ENCODE measurements at regions not wholly inside any gene's neighbourhood (a gene's known extent, or its start where the extent isn't known, plus 50 kb on each side); places are given as distances from the start of the nearest gene placed in this dataset.

GRCh38 chr4:30068234-30068633 is 651.9 kb upstream of the PCDH7 start:
- Histone ChIP-seq H3K9me3 (ENCODE audit: low read length) (no peaks in the 10 kb centered on the region), H3K27ac (ENCODE audit: low read length) (no peak overlapping the region), H4K20me1 (ENCODE audit: insufficient read depth) (no peaks in the 10 kb centered on the region), H3K36me3 (ENCODE audit: insufficient read depth, low read length) (no peaks in the 10 kb centered on the region), H3K27me3 (ENCODE audit: insufficient read depth, low read depth, low read length) (no peaks in the 10 kb centered on the region), H3K9ac (ENCODE audit: low read length) (no peak overlapping the region), H3F3A (ENCODE audit: insufficient read depth, low read length, poor library complexity, severe bottlenecking) (no peaks in the 10 kb centered on the region), H3K4me2 (ENCODE audit: low read length) (no peak overlapping the region), H3K9me2 (ENCODE audit: insufficient read depth, low read length) (no peaks in the 10 kb centered on the region), H3K79me2 (replicated peaks; ENCODE audit: insufficient read depth, low read length) (no peaks in the 10 kb centered on the region), H3K4me3 (ENCODE audit: low read length) (no peak overlapping the region), H2AFZ (ENCODE audit: low read depth, low read length) (no peak overlapping the region)
- TF ChIP-seq REST (IDR thresholded peaks at IDR 0.05; ENCODE audit: borderline replicate concordance), result no peak
- no peak for TF ChIP-seq EZH2 (IDR thresholded peaks at IDR 0.05; ENCODE audit: borderline replicate concordance, insufficient read depth, low read length, poor library complexity, severe bottlenecking)
- no peak for TF ChIP-seq RAD21 (conservative IDR thresholded peaks at IDR 0.05)
- no peak for TF ChIP-seq TAF1 (IDR thresholded peaks at IDR 0.05; ENCODE audit: low read depth)
- no peak for TF ChIP-seq EP300 (conservative IDR thresholded peaks at IDR 0.05; ENCODE audit: poor library complexity, severe bottlenecking)
- TF ChIP-seq CTCF (IDR thresholded peaks at IDR 0.05; ENCODE audit: poor library complexity, severe bottlenecking), result no peak
- TF ChIP-seq MXI1 (conservative IDR thresholded peaks at IDR 0.05; ENCODE audit: poor library complexity, severe bottlenecking), result no peak
- no peak for TF ChIP-seq POLR2AphosphoS5 (IDR thresholded peaks at IDR 0.05)
- no peak for TF ChIP-seq SMC3 (conservative IDR thresholded peaks at IDR 0.05; ENCODE audit: poor library complexity)

- no peak overlapping the region for H3K4me3 ChIP-seq (ENCODE audit: low read length)
- no peaks in the 10 kb centered on the region for H4K20me1 ChIP-seq (ENCODE audit: insufficient read depth)
- H3K9me3 ChIP-seq (ENCODE audit: low read length), result no peaks in the 10 kb centered on the region
- H3K27me3 ChIP-seq (ENCODE audit: insufficient read depth, low read depth, low read length), result no peaks in the 10 kb centered on the region
- no peak overlapping the region for H3K27ac ChIP-seq (ENCODE audit: low read length)
- H3F3A ChIP-seq (ENCODE audit: insufficient read depth, low read length, poor library complexity, severe bottlenecking), result no peaks in the 10 kb centered on the region
- H3K4me2 ChIP-seq (ENCODE audit: low read length), result no peak overlapping the region
- H3K9me2 ChIP-seq (ENCODE audit: insufficient read depth, low read length), result no peaks in the 10 kb centered on the region
- no peak overlapping the region for H2AFZ ChIP-seq (ENCODE audit: low read depth, low read length)
- no peaks in the 10 kb centered on the region for H3K79me2 ChIP-seq (replicated peaks; ENCODE audit: insufficient read depth, low read length)
- no peaks in the 10 kb centered on the region for H3K36me3 ChIP-seq (ENCODE audit: insufficient read depth, low read length)
- H3K9ac ChIP-seq (ENCODE audit: low read length), result no peak overlapping the region
- no peak for TF ChIP-seq RAD21 (conservative IDR thresholded peaks at IDR 0.05)
- no peak for TF ChIP-seq POLR2AphosphoS5 (IDR thresholded peaks at IDR 0.05)
- no peak for TF ChIP-seq CTCF (IDR thresholded peaks at IDR 0.05; ENCODE audit: poor library complexity, severe bottlenecking)
- no peak for TF ChIP-seq REST (IDR thresholded peaks at IDR 0.05; ENCODE audit: borderline replicate concordance)
- no peak for TF ChIP-seq SMC3 (conservative IDR thresholded peaks at IDR 0.05; ENCODE audit: poor library complexity)
- no peak for TF ChIP-seq EZH2 (IDR thresholded peaks at IDR 0.05; ENCODE audit: borderline replicate concordance, insufficient read depth, low read length, poor library complexity, severe bottlenecking)
- TF ChIP-seq EP300 (conservative IDR thresholded peaks at IDR 0.05; ENCODE audit: poor library complexity, severe bottlenecking), result no peak
- no peak for TF ChIP-seq MXI1 (conservative IDR thresholded peaks at IDR 0.05; ENCODE audit: poor library complexity, severe bottlenecking)
- TF ChIP-seq TAF1 (IDR thresholded peaks at IDR 0.05; ENCODE audit: low read depth), result no peak
These were observed 647.0 kb upstream of the PCDH7 start for GRCh38 chr4:30073011-30073710.

All from neural cell (in vitro differentiated cells).